Retinal pigment epithelial cell (primary cell): ENCODE measurements at regions not wholly inside any gene's neighbourhood (a gene's known extent, or its start where the extent isn't known, plus 50 kb on each side); places are given as distances from the start of the nearest gene placed in this dataset.

Experiments
- DNase-seq: peaks from one replicate; pipeline ENCODE4 v3.0.0-alpha.2; 2010; ENCODE audit warnings: low read depth
- H3K4me3 ChIP-seq: 2 replicates; pipeline ENCODE4 v1.5.1; 2011; ENCODE audit warnings: mild to moderate bottlenecking, low read length, control low read depth, moderate library complexity
- CTCF ChIP-seq: conservative IDR thresholded peaks from 2 replicates; pipeline ENCODE4 v1.5.1; 2011; ENCODE audit warnings: low read depth, low read length, control low read depth, inconsistent platforms

GRCh38 chr2:39606585-39606984, 59.1 kb upstream of the TMEM178A start:
- TF ChIP-seq CTCF = no peak
- H3K4me3 ChIP-seq = no peak overlapping the region
- no peak for DNase-seq

GRCh38 chr2:39607538-39608262, 58.0 kb upstream of the TMEM178A start:
- TF ChIP-seq CTCF = no peak
- DNase-seq = no peak
- no peak overlapping the region for H3K4me3 ChIP-seq

GRCh38 chr2:39608263-39608575, 57.5 kb upstream of the TMEM178A start:
- DNase-seq = no peak
- no peak overlapping the region for H3K4me3 ChIP-seq
- no peak for TF ChIP-seq CTCF

GRCh38 chr2:39608686-39609441, 56.9 kb upstream of the TMEM178A start:
- no peak for DNase-seq
- no peak for TF ChIP-seq CTCF
- H3K4me3 ChIP-seq = no peak overlapping the region

GRCh38 chr2:39609917-39610316, 55.8 kb upstream of the TMEM178A start:
- no peak for DNase-seq
- no peak for TF ChIP-seq CTCF
- H3K4me3 ChIP-seq = no peak overlapping the region

GRCh38 chr2:39615675-39616074, 50.0 kb upstream of the TMEM178A start:
- DNase-seq = no peak
- H3K4me3 ChIP-seq = no peak overlapping the region
- TF ChIP-seq CTCF = no peak
